ENCODE measurements at regions not wholly inside any gene's neighbourhood (a gene's known extent, or its start where the extent isn't known, plus 50 kb on each side); places are given as distances from the start of the nearest gene placed in this dataset.

- no peak for DNase-seq (ENCODE audit: low read depth in 1 of 2, low spot score in 1 of 2)
- Histone ChIP-seq H3K27ac (replicated peaks) (no peak overlapping the region), H3K27me3 (ENCODE audit: insufficient read depth, poor library complexity, severe bottlenecking) (no peaks in the 10 kb centered on the region), H3K4me3 (replicated peaks; ENCODE audit: insufficient read depth, low read length) (no peak overlapping the region)
- TF ChIP-seq POLR2AphosphoS5 (IDR thresholded peaks at IDR 0.05; ENCODE audit: low read depth) (no peak), SPI1 (IDR thresholded peaks at IDR 0.05; ENCODE audit: borderline replicate concordance, low read depth) (no peak), CTCF (IDR thresholded peaks at IDR 0.05; ENCODE audit: insufficient read depth, low read length) (no peak), GABPA (IDR thresholded peaks at IDR 0.05; ENCODE audit: low read depth) (no peak)
- TF ChIP-seq, protein P1, sequence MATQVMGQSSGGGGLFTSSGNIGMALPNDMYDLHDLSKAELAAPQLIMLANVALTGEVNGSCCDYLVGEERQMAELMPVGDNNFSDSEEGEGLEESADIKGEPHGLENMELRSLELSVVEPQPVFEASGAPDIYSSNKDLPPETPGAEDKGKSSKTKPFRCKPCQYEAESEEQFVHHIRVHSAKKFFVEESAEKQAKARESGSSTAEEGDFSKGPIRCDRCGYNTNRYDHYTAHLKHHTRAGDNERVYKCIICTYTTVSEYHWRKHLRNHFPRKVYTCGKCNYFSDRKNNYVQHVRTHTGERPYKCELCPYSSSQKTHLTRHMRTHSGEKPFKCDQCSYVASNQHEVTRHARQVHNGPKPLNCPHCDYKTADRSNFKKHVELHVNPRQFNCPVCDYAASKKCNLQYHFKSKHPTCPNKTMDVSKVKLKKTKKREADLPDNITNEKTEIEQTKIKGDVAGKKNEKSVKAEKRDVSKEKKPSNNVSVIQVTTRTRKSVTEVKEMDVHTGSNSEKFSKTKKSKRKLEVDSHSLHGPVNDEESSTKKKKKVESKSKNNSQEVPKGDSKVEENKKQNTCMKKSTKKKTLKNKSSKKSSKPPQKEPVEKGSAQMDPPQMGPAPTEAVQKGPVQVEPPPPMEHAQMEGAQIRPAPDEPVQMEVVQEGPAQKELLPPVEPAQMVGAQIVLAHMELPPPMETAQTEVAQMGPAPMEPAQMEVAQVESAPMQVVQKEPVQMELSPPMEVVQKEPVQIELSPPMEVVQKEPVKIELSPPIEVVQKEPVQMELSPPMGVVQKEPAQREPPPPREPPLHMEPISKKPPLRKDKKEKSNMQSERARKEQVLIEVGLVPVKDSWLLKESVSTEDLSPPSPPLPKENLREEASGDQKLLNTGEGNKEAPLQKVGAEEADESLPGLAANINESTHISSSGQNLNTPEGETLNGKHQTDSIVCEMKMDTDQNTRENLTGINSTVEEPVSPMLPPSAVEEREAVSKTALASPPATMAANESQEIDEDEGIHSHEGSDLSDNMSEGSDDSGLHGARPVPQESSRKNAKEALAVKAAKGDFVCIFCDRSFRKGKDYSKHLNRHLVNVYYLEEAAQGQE (IDR thresholded peaks at IDR 0.05; ENCODE audit: insufficient replicate concordance, low read depth) = no peak
These were observed 436.9 kb upstream of the MARCKS start for GRCh38 chr6:113420290-113420689.

- no peak overlapping the region for H3K4me3 ChIP-seq (replicated peaks; ENCODE audit: insufficient read depth, low read length)
- H3K27me3 ChIP-seq (ENCODE audit: insufficient read depth, poor library complexity, severe bottlenecking) = no peaks in the 10 kb centered on the region
- DNase-seq (ENCODE audit: low read depth in 1 of 2, low spot score in 1 of 2) = no peak
- H3K27ac ChIP-seq (replicated peaks) = no peak overlapping the region
- TF ChIP-seq POLR2AphosphoS5 (IDR thresholded peaks at IDR 0.05; ENCODE audit: low read depth) (no peak), CTCF (IDR thresholded peaks at IDR 0.05; ENCODE audit: insufficient read depth, low read length) (no peak), GABPA (IDR thresholded peaks at IDR 0.05; ENCODE audit: low read depth) (no peak), SPI1 (IDR thresholded peaks at IDR 0.05; ENCODE audit: borderline replicate concordance, low read depth) (no peak)
- TF ChIP-seq, protein P1 (IDR thresholded peaks at IDR 0.05; ENCODE audit: insufficient replicate concordance, low read depth) = no peak
These were observed 435.1 kb upstream of the MARCKS start for GRCh38 chr6:113421997-113422396.

GRCh38 chr6:113423956-113424355 is 433.2 kb upstream of the MARCKS start:
- no peak for TF ChIP-seq SPI1 (IDR thresholded peaks at IDR 0.05; ENCODE audit: borderline replicate concordance, low read depth)
- TF ChIP-seq, protein P1 (IDR thresholded peaks at IDR 0.05; ENCODE audit: insufficient replicate concordance, low read depth) = no peak
- no peak for TF ChIP-seq CTCF (IDR thresholded peaks at IDR 0.05; ENCODE audit: insufficient read depth, low read length)
- no peak for TF ChIP-seq GABPA (IDR thresholded peaks at IDR 0.05; ENCODE audit: low read depth)
- no peak for TF ChIP-seq POLR2AphosphoS5 (IDR thresholded peaks at IDR 0.05; ENCODE audit: low read depth)
- no peak for DNase-seq (ENCODE audit: low read depth in 1 of 2, low spot score in 1 of 2)
- no peaks in the 10 kb centered on the region for H3K27me3 ChIP-seq (ENCODE audit: insufficient read depth, poor library complexity, severe bottlenecking)
- H3K27ac ChIP-seq (replicated peaks) = no peak overlapping the region
- H3K4me3 ChIP-seq (replicated peaks; ENCODE audit: insufficient read depth, low read length) = no peak overlapping the region
